ENCODE measurements at regions not wholly inside any gene's neighbourhood (a gene's known extent, or its start where the extent isn't known, plus 50 kb on each side); places are given as distances from the start of the nearest gene placed in this dataset.

DNA sequence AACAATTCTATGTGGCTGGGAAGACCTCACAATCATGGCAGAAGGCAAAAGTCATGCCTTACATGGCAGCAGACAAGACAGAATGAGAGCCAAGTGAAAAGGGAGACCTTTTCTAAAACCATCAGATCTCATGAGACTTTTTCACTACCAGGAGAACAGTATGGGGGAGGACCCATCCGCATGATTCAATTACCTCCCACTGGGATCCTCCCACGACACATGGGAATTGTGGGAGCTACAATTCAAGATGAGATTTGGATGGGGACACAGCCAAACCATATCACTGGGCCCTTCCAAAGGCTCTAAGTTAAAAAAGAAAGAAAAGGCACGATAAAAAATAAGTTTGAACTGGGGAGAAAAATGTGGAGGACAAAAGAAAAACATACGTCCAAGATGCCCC lies 406.9 kb upstream of the CDH4 start:
- no peak for DNase-seq (ENCODE audit: low spot score)

DNA sequence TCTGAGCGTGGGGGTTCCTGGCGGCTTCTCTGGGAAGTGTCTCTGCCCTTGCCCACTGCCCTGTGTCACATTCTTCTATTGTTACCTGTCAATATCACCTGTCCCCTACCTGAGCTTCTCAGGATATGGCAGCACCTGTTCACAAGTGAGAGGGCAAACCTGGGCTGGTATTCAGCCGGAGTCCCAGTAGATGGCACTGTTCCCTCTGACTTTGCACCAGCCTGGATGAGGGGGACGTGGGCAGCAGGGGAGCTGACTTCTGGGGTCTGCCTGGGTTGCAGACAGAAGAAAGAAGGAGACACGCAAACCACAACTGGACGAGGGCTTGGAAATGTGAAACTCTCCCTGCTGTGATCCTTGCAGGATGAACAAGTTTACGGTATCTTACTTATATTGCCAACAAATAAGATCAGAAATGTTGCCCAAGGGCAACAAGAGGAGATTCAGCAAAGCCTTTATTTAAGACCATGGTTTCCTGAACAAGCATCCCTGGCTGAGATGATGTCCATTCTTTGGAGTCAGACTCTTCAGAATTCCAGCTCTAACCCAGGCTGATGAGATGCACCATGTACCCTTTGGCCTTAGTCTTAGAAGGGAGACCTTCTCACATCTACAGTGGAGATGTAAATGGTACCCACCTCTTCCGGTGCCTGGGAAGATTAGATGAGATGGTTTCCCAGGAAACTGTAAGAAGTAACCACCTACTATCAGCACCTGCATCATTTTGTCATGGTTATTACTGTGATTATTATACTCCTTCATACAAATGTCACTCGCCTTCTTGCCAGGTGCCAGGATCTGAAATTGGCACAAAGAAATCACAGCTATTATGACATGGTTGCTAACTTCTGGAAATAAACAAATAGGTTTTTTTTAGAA lies 400.0 kb upstream of the CDH4 start:
- no peak for DNase-seq (ENCODE audit: low spot score)

DNA sequence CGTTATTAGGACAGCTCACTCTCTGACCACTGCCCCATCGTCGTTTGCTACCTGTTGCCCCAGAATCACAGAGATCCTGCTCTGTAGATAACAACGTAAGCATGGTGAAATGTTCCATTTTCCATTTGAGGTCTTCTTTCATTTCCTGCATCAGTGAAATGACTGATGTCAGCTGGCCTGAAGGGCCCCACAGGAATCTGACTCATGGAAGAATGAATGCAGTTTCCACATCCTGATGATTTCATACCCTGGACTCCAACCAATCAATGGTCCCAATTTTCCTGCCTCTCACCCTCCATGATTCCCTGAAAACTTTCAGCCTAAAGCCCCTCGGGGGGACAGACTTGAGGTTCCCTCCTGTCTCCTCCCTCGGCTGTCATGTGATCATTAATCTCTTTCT lies 394.4 kb upstream of the CDH4 start:
- no peak for DNase-seq (ENCODE audit: low spot score)

DNA sequence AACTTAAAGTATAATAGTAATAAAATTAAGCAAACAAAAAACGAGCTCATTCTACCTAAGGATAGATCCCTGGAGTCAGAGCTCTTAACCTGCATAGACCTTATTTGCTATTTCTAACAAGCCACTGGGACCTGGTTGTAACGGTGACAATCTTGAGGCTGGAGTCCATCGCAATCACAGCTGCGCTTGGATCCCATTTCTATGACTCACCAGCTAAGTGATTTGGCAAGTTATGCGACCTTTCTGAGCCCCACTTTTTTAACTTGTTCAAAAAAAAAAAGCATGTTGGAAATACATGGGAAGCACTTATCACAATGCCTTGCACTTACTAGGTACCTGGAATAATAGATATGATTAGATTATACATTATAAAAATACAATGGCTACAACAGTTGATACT lies 389.5 kb upstream of the CDH4 start:
- no peak for DNase-seq (ENCODE audit: low spot score)

- no peak for DNase-seq (ENCODE audit: low spot score)
These were observed 388.5 kb upstream of the CDH4 start for GRCh38 chr20:60863548-60863947.

GRCh38 chr20:60867589-60867988 lies 384.5 kb upstream of the CDH4 start:
- no peak for DNase-seq (ENCODE audit: low spot score)

DNA sequence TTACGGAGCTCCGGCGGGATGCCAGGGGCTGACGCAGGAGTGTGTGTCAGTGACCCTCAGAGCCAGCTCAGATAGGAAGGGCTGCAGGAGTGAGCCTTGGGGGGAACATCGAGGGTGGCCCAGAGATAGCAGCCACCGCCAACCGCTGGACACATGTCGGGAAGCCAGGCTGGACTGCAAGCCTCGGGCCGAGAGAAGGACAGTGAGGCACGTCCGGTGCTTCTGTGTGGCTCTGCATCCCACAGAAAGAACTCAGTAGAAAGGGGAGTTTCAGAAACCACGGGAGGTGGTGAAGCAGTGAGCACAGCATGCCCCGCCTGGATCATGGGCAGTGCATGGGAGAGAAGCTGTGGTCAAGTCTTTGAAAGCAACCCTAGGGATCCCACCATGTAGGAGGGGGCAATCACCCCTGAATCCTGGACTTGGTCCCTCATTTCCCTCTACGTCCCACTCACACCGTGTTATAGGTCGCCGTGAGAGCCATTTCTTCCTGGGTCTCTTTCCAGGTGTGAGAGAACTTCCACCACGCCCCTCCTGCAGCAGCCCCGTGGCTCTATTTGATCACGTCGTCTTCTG lies 383.7 kb upstream of the CDH4 start:
- DNase-seq (ENCODE audit: low spot score): no peak

GRCh38 chr20:60869087-60869486 lies 383.0 kb upstream of the CDH4 start:
- DNase-seq (ENCODE audit: low spot score): no peak

DNA sequence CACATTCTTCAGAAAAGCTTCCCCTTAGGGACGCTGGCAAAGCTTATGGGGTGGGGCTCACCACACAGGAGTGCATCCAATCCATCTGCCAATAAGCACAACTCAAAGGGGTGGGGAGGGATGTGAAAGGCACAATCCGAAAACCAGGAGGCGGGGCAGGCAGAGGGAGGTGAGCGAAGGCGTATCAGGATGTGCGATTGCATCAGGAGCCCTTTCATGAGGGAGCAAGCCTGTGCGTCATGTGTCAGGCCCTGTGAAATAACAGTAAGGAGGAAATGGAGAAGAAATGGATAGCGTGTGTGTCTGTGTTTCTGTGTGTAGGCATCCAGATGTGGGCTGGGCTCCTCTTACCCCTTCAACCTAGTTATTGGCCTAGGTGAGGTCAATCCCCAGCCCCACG lies 382.4 kb upstream of the CDH4 start:
- DNase-seq (ENCODE audit: low spot score): no peak

- no peak for DNase-seq (ENCODE audit: low spot score)
These were observed 382.0 kb upstream of the CDH4 start for GRCh38 chr20:60870040-60870439.

- no peak for DNase-seq (ENCODE audit: low spot score)
These were observed 379.8 kb upstream of the CDH4 start for GRCh38 chr20:60872224-60872623.

GRCh38 chr20:60877071-60877857 lies 374.8 kb upstream of the CDH4 start:
- DNase-seq (ENCODE audit: low spot score): no peak

DNA sequence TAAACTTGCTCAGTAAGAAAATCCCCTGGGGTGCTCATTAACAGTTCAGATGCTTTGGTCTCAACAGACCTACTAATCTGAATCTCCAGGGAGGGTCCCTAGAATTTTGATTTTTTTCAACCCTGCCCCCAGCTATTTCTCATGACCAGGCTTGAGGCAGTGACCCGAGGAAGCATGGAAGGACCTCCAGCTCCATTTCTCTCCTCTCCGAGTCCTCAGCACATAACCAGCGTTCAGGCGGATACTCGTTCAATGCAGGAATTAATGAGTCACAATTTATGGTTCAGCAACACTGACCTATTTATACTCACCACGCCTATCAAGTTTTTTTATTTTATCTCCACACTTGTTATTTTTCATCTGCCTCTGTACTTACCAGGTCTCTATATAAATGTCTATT lies 369.2 kb upstream of the CDH4 start:
- no peak for DNase-seq (ENCODE audit: low spot score)

GRCh38 chr20:60883496-60883895 lies 368.6 kb upstream of the CDH4 start:
- DNase-seq (ENCODE audit: low spot score): no peak

DNA sequence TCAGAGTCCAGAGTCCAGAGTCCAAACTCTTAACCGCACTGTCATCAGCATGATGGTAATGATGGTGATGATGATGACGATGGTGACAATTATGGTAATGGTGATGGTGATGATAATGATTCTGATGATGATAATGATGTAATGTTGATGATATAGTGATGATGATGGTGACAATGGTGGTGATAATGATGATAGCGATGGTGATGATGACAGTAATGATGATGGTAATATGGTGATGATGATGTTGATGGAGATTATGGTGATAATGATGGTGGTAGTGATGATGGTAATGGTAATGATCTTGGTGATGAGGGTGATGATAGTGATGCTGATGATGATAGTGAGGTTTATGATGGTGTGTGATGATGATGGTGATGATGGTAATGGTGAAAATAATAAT lies 367.8 kb upstream of the CDH4 start:
- no peak for DNase-seq (ENCODE audit: low spot score)

- DNase-seq (ENCODE audit: low spot score): no peak
These were observed 363.3 kb upstream of the CDH4 start for GRCh38 chr20:60888771-60889170.

- DNase-seq (ENCODE audit: low spot score): no peak
These were observed 359.8 kb upstream of the CDH4 start for GRCh38 chr20:60892095-60892813.

DNA sequence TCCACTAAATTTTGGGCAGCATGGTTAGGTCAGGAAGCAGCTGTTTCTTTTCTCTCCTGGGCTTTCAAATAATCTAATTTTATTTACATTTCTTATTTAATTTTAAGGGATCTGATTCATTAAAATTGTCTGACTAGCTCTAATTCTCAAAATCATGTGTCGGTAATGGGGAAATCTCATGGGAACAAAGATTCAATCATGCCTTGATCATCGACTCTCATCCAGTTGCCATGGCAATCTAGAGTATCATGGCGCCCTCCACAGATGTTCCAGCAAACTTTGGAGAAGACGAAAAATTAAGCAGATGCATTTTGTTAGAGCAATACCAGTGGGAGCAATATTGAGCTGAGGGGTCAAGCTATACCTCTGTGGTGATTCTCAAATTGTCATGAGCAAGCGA lies 358.0 kb upstream of the CDH4 start:
- DNase-seq (ENCODE audit: low spot score): no peak

DNA sequence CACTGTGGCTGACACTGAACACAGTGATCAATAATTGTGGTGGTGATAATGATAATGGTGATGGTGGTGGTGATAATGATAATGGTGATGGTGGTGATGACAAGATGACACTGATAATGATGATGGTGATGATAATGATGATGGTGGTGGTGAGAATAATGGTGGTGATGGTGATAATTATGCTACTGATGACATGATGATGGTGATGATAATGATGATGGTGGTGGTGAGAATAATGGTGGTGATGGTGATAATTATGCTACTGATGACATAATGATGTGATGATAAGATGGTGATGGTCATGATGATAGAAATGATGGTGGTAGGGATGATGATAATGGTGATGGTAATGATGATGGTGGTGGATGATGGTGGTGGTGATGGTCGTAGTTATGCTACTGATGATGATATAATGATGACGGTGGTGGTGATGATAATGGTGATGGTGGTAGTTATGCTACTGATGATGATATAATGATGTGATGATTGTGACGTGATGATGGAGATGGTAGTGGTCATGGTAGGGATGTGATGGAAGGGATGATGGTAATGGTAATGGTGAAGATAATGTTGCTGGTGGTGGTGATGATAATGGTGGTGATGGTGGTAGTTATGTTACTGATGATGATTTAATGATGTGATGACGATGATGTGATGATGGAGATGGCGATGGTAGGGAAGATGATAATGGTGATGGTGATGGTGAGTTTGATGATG lies 356.5 kb upstream of the CDH4 start:
- DNase-seq (ENCODE audit: low spot score): no peak

DNA sequence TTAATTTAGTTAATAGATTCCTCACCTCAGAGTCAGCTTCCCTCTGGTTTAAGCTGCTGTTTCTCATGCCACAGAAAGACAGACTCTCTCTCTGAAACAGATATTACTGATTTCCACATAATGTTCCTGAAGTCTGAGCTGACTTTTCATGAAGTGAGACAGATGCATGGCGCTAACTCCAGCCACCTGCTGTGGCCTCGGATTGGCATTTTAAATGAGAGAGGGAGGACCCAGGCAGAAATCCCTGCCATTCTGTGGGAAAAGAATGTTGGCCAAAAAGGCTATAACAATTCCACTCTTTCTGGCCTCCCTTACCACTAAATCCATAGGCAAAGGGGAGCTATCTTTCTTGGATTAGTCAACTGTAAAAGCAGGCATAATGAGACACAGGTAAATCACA lies 354.1 kb upstream of the CDH4 start:
- no peak for DNase-seq (ENCODE audit: low spot score)

- no peak for DNase-seq (ENCODE audit: low spot score)
These were observed 352.7 kb upstream of the CDH4 start for GRCh38 chr20:60899320-60899719.

DNA sequence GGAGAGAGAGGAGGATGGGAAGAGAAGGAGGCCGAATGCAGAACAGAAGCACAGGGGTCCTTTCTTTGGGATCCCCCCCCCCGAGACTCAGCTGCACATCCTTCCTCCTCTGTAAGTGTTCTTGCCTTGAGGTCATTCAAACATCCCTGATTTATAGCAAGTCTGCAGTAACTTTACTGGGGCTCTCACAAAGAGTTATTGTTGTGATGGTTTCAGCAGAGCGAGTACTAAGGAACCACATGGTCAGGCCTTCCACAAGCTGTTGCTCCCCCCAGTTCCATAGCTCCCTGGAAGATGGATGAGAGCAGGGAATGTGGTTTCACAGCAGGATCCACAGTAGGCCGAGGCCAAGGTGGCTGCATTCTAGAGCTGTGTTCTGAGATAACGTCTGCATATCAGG lies 351.4 kb upstream of the CDH4 start:
- no peak for DNase-seq (ENCODE audit: low spot score)
